DND-41 (cell line): ENCODE measurements at regions not wholly inside any gene's neighbourhood (a gene's known extent, or its start where the extent isn't known, plus 50 kb on each side); places are given as distances from the start of the nearest gene placed in this dataset.

Experiments
- ATAC-seq: fragments of 200-7000 bp; cut with Tn5 transposase; 3 replicates; pipeline ENCODE4 v1.9.1; 2021; ENCODE audit warnings: low read depth; ENCODE audit not compliant: insufficient read depth
- DNase-seq: peaks from one replicate; pipeline ENCODE4 v3.0.0-alpha.2; 2020
- H2AFZ ChIP-seq: 2 replicates; pipeline ENCODE4 v1.6.0; 2012; ENCODE audit warnings: low read depth, low read length
- H3K27ac ChIP-seq: 2 replicates; pipeline ENCODE4 v1.5.1; 2012; ENCODE audit warnings: low read length, inconsistent platforms
- H3K27me3 ChIP-seq: fragments of 200-600 bp; sonication (generic); 2 replicates; pipeline ENCODE4 v1.6.0; 2012; ENCODE audit warnings: low read length, mild to moderate bottlenecking, inconsistent platforms; ENCODE audit not compliant: insufficient read depth, poor library complexity
- H3K36me3 ChIP-seq: 2 replicates; pipeline ENCODE4 v1.5.1; 2012; ENCODE audit warnings: low read length, inconsistent platforms; ENCODE audit not compliant: insufficient read depth
- H3K4me1 ChIP-seq: 2 replicates; pipeline ENCODE4 v1.5.1; 2012; ENCODE audit warnings: mild to moderate bottlenecking, low read length; ENCODE audit not compliant: insufficient read depth
- H3K4me2 ChIP-seq: 2 replicates; pipeline ENCODE4 v1.6.0; 2012; ENCODE audit warnings: mild to moderate bottlenecking, moderate library complexity, low read length, inconsistent platforms; ENCODE audit not compliant: insufficient read depth
- H3K4me3 ChIP-seq, 2 experiments: fragments of 200-600 bp in 1 of 2; shearing (Covaris generic) in 1 of 2; 2 replicates each; pipeline ENCODE4 v1.5.1; 2012 to 2016; ENCODE audit warnings: inconsistent platforms in 2 of 2, low read length in 2 of 2, mild to moderate bottlenecking in 2 of 2, low read depth in 1 of 2, moderate library complexity in 1 of 2
- H3K79me2 ChIP-seq: 2 replicates; pipeline ENCODE4 v1.6.0; 2012; ENCODE audit warnings: low read length, inconsistent platforms; ENCODE audit not compliant: insufficient read depth
- H3K9ac ChIP-seq: 2 replicates; pipeline ENCODE4 v1.6.0; 2012; ENCODE audit warnings: low read depth, mild to moderate bottlenecking, inconsistent platforms, low read length, moderate library complexity
- H3K9me3 ChIP-seq: 2 replicates; pipeline ENCODE4 v1.5.1; 2012; ENCODE audit warnings: low read length, moderate library complexity, mild to moderate bottlenecking, inconsistent platforms; ENCODE audit not compliant: insufficient read depth, severe bottlenecking
- H4K20me1 ChIP-seq: 2 replicates; pipeline ENCODE4 v1.6.0; 2012; ENCODE audit warnings: low read length; ENCODE audit not compliant: insufficient read depth
- CTCF ChIP-seq: IDR thresholded peaks from 2 replicates; pipeline ENCODE4 v1.5.1; 2012; ENCODE audit warnings: borderline replicate concordance, low read length, moderate library complexity, mild to moderate bottlenecking; ENCODE audit not compliant: poor library complexity, severe bottlenecking; ENCODE audit errors: extremely low read depth
- EZH2 ChIP-seq: IDR thresholded peaks from 3 replicates; pipeline ENCODE4 v1.6.1; 2012; ENCODE audit warnings: borderline replicate concordance, low read depth, mild to moderate bottlenecking, moderate library complexity, low read length, inconsistent platforms; ENCODE audit not compliant: severe bottlenecking

GRCh38 chr2:20897047-20897446 is 74.1 kb upstream of the LDAH start:
- Histone ChIP-seq H3K9me3 (no peaks in the 10 kb centered on the region), H3K36me3 (no peaks in the 10 kb centered on the region), H3K4me3 (no peak overlapping the region), H4K20me1 (no peaks in the 10 kb centered on the region), H2AFZ (no peak overlapping the region), H3K9ac (no peak overlapping the region), H3K4me1 (no peaks in the 10 kb centered on the region), H3K27me3 (peaks cover 7% of the 10 kb centered on the region), H3K27ac (no peak overlapping the region), H3K4me2 (no peak overlapping the region), H3K79me2 (no peaks in the 10 kb centered on the region)
- no peak for ATAC-seq
- no peak for TF ChIP-seq CTCF
- TF ChIP-seq EZH2 = no peak
- no peak for DNase-seq

- H3K27ac ChIP-seq = no peak overlapping the region
- no peak for DNase-seq
- ATAC-seq = no peak
- peaks cover 6% of the 10 kb centered on the region for H3K9me3 ChIP-seq
- H3K4me1 ChIP-seq = no peaks in the 10 kb centered on the region
- no peak overlapping the region for H3K4me2 ChIP-seq
- no peak overlapping the region for H3K4me3 ChIP-seq
- no peaks in the 10 kb centered on the region for H3K36me3 ChIP-seq
- H4K20me1 ChIP-seq = no peaks in the 10 kb centered on the region
- no peaks in the 10 kb centered on the region for H3K27me3 ChIP-seq
- TF ChIP-seq CTCF (no peak), EZH2 (no peak)
- H3K9ac ChIP-seq = no peak overlapping the region
- no peak overlapping the region for H2AFZ ChIP-seq
- H3K79me2 ChIP-seq = no peaks in the 10 kb centered on the region
Measured at GRCh38 chr2:20884829-20885228, 61.9 kb upstream of the LDAH start.

DNA sequence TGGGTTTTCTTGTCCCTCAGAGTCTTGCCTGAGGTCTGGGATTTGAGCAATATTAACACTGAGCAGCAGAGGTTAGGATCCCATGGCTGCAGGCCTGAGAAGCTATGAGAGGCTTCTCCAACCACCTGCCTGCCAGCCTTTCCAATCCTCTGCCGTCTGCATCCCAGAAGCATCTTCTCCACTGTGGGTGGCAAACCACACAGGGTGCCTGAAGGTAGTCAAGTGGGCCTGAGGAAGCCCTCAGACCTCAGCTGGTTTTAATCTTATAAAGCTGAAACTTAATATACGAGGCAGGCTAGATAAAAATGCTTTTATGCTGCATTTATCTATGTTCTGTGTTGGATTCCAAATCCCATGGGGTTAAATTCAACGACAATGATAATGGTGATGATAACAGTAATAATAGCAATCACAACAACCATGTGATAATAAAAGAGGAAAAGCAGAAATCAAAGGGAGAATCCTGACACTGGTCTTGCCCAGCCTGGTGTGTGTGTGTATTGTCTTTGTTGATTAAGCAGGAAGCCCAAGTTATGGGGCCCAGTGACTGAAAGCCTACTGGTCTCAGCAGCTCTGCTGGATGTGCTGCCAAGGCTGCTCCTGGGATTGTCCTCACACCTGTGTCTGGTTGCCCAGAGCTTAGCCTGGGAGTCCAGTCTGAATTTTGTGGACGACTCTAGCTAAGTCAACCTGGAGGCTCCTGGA is 59.7 kb upstream of the LDAH start:
- Histone ChIP-seq H3K9me3 (peaks cover 6% of the 10 kb centered on the region), H2AFZ (no peak overlapping the region)
- ATAC-seq = no peak

More for the DNA sequence above, 59.7 kb upstream of the LDAH start:
- Histone ChIP-seq H3K27ac (no peak overlapping the region), H3K4me3 (no peak overlapping the region), H3K4me1 (no peaks in the 10 kb centered on the region), H3K36me3 (no peaks in the 10 kb centered on the region), H3K27me3 (no peaks in the 10 kb centered on the region), H3K79me2 (no peaks in the 10 kb centered on the region), H4K20me1 (no peaks in the 10 kb centered on the region), H3K9ac (no peak overlapping the region), H3K4me2 (no peak overlapping the region)
- DNase-seq = no peak
- TF ChIP-seq EZH2 (no peak), CTCF (no peak)
